ENCODE measurements at regions not wholly inside any gene's neighbourhood (a gene's known extent, or its start where the extent isn't known, plus 50 kb on each side); places are given as distances from the start of the nearest gene placed in this dataset.

DNA sequence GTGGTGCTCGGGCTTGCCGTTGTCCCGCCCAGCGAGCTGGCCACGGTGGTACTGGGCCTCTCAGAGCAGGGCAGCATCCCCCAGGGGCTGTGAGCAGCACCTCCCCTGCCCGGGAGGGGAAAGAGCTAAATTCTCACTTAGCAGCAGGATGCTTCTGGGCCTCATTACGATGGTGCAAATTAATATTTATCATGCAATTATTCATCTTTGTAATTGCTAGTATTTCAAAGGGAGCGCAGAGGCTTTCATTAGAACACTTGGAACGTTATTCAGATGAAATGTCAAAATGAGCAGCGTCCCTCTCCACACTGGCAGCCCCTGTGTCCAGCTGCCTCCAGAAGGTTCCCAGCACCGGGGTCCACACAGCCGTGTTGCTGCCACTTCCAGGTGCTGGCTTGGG, 95.9 kb upstream of the PRR5 start:
- TF ChIP-seq, protein P1, sequence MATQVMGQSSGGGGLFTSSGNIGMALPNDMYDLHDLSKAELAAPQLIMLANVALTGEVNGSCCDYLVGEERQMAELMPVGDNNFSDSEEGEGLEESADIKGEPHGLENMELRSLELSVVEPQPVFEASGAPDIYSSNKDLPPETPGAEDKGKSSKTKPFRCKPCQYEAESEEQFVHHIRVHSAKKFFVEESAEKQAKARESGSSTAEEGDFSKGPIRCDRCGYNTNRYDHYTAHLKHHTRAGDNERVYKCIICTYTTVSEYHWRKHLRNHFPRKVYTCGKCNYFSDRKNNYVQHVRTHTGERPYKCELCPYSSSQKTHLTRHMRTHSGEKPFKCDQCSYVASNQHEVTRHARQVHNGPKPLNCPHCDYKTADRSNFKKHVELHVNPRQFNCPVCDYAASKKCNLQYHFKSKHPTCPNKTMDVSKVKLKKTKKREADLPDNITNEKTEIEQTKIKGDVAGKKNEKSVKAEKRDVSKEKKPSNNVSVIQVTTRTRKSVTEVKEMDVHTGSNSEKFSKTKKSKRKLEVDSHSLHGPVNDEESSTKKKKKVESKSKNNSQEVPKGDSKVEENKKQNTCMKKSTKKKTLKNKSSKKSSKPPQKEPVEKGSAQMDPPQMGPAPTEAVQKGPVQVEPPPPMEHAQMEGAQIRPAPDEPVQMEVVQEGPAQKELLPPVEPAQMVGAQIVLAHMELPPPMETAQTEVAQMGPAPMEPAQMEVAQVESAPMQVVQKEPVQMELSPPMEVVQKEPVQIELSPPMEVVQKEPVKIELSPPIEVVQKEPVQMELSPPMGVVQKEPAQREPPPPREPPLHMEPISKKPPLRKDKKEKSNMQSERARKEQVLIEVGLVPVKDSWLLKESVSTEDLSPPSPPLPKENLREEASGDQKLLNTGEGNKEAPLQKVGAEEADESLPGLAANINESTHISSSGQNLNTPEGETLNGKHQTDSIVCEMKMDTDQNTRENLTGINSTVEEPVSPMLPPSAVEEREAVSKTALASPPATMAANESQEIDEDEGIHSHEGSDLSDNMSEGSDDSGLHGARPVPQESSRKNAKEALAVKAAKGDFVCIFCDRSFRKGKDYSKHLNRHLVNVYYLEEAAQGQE (tag by site-specific recombination; IDR thresholded peaks at IDR 0.05), result no peak
- TF ChIP-seq, protein P2, sequence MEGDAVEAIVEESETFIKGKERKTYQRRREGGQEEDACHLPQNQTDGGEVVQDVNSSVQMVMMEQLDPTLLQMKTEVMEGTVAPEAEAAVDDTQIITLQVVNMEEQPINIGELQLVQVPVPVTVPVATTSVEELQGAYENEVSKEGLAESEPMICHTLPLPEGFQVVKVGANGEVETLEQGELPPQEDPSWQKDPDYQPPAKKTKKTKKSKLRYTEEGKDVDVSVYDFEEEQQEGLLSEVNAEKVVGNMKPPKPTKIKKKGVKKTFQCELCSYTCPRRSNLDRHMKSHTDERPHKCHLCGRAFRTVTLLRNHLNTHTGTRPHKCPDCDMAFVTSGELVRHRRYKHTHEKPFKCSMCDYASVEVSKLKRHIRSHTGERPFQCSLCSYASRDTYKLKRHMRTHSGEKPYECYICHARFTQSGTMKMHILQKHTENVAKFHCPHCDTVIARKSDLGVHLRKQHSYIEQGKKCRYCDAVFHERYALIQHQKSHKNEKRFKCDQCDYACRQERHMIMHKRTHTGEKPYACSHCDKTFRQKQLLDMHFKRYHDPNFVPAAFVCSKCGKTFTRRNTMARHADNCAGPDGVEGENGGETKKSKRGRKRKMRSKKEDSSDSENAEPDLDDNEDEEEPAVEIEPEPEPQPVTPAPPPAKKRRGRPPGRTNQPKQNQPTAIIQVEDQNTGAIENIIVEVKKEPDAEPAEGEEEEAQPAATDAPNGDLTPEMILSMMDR (tag by site-specific recombination; IDR thresholded peaks at IDR 0.05), result no peak
- TF ChIP-seq SP2 (tag by site-specific recombination; IDR thresholded peaks at IDR 0.05) (no peak), ZNF433 (tag by site-specific recombination; IDR thresholded peaks at IDR 0.05; ENCODE audit: low read depth) (no peak)
- TF ChIP-seq, protein P3, sequence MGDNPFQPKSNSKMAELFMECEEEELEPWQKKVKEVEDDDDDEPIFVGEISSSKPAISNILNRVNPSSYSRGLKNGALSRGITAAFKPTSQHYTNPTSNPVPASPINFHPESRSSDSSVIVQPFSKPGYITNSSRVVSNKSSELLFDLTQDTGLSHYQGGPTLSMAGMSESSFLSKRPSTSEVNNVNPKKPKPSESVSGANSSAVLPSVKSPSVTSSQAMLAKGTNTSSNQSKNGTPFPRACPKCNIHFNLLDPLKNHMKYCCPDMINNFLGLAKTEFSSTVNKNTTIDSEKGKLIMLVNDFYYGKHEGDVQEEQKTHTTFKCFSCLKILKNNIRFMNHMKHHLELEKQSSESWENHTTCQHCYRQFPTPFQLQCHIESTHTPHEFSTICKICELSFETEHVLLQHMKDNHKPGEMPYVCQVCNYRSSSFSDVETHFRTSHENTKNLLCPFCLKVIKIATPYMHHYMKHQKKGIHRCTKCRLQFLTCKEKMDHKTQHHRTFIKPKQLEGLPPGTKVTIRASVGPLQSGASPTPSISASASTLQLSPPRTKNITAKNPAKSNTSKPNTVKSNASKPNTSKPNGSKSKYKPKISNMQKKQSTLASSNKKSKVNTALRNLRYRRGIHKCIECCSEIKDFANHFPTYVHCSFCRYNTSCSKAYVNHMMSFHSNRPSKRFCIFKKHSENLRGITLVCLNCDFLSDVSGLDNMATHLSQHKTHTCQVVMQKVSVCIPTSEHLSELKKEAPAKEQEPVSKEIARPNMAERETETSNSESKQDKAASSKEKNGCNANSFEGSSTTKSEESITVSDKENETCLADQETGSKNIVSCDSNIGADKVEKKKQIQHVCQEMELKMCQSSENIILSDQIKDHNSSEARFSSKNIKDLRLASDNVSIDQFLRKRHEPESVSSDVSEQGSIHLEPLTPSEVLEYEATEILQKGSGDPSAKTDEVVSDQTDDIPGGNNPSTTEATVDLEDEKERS (tag by site-specific recombination; IDR thresholded peaks at IDR 0.05), result no peak
